Hepatocyte (in vitro differentiated cells): ENCODE measurements at regions not wholly inside any gene's neighbourhood (a gene's known extent, or its start where the extent isn't known, plus 50 kb on each side); places are given as distances from the start of the nearest gene placed in this dataset.
"Not testable (repeated sequence)": the region's sequence is repeated elsewhere in the genome, so short reads cannot be mapped to it uniquely, and the experiment has no call there.

Experiments
- DNase-seq: peaks from one replicate; pipeline ENCODE4 v3.0.0-alpha.2; 2016; ENCODE audit warnings: low spot score
- H2AFZ ChIP-seq: fragments of 200-600 bp; sonication (generic); 2 replicates; pipeline ENCODE4 v1.6.0; 2016; ENCODE audit warnings: antibody characterized with exemption, mild to moderate bottlenecking
- H3K27ac ChIP-seq: fragments of 200-600 bp; sonication (generic); 2 replicates; pipeline ENCODE4 v1.5.1; 2016; ENCODE audit warnings: mild to moderate bottlenecking
- H3K27me3 ChIP-seq: fragments of 200-600 bp; sonication (generic); 2 replicates; pipeline ENCODE4 v1.6.1; 2016
- H3K36me3 ChIP-seq: fragments of 200-600 bp; sonication (generic); replicated peaks from 2 replicates; pipeline ENCODE4 v1.5.1; 2016; ENCODE audit warnings: low read depth; ENCODE audit not compliant: insufficient read depth
- H3K4me1 ChIP-seq: fragments of 200-600 bp; sonication (generic); 2 replicates; pipeline ENCODE4 v1.5.1; 2016; ENCODE audit warnings: mild to moderate bottlenecking, moderate library complexity; ENCODE audit not compliant: insufficient read depth
- H3K4me2 ChIP-seq: fragments of 200-600 bp; sonication (generic); 2 replicates; pipeline ENCODE4 v1.6.0; 2016
- H3K4me3 ChIP-seq: fragments of 200-600 bp; sonication (generic); 2 replicates; pipeline ENCODE4 v1.5.1; 2016; ENCODE audit warnings: mild to moderate bottlenecking
- H3K79me2 ChIP-seq: fragments of 200-600 bp; sonication (generic); 2 replicates; pipeline ENCODE4 v1.6.0; 2017; ENCODE audit warnings: mild to moderate bottlenecking
- H3K9me2 ChIP-seq: fragments of 200-600 bp; sonication (generic); replicated peaks from 2 replicates; pipeline ENCODE4 v1.6.0; 2017; ENCODE audit warnings: mild to moderate bottlenecking; ENCODE audit not compliant: insufficient read depth
- H3K9me3 ChIP-seq: fragments of 200-600 bp; sonication (generic); 2 replicates; pipeline ENCODE4 v1.5.1; 2016; ENCODE audit warnings: low read depth, mild to moderate bottlenecking
- H4K20me1 ChIP-seq: fragments of 200-600 bp; sonication (generic); 2 replicates; pipeline ENCODE4 v1.6.0; 2016; ENCODE audit warnings: mild to moderate bottlenecking; ENCODE audit not compliant: insufficient read depth, poor library complexity, severe bottlenecking
- EZH2 ChIP-seq: fragments of 200-600 bp; sonication (generic); IDR thresholded peaks from 2 replicates; pipeline ENCODE4 v1.6.1; 2016; ENCODE audit warnings: antibody characterized with exemption, mild to moderate bottlenecking, borderline replicate concordance
- EZH2phosphoT487 ChIP-seq: fragments of 200-600 bp; sonication (generic); IDR thresholded peaks from one replicate; pipeline ENCODE4 v1.6.1; 2018; ENCODE audit warnings: antibody characterized with exemption, mild to moderate bottlenecking, low read depth, moderate library complexity; ENCODE audit not compliant: unreplicated experiment, severe bottlenecking
- WGBS: methylation state at CpG from one replicate; pipeline ENCODE4 v1.1.6; 2016; ENCODE audit warnings: low lambda C conversion rate; ENCODE audit errors: missing lambda C conversion rate; 5-methylcytosine and 5-hydroxymethylcytosine counted together
- TF ChIP-seq, protein P1 (sequence below): fragments of 200-600 bp; sonication (generic); IDR thresholded peaks from 2 replicates; pipeline ENCODE4 v1.5.1; 2016; ENCODE audit warnings: antibody characterized with exemption, mild to moderate bottlenecking; ENCODE audit not compliant: poor library complexity

GRCh38 chr15:96058103-96058851 lies 272.2 kb upstream of the NR2F2 start:
- Histone ChIP-seq H2AFZ (no peak overlapping the region), H3K4me2 (no peak overlapping the region), H3K27ac (no peak overlapping the region), H4K20me1 (no peaks in the 10 kb centered on the region), H3K9me3 (no peaks in the 10 kb centered on the region), H3K9me2 (no peaks in the 10 kb centered on the region), H3K4me1 (peaks cover 11% of the 10 kb centered on the region), H3K36me3 (no peaks in the 10 kb centered on the region), H3K79me2 (no peaks in the 10 kb centered on the region), H3K4me3 (no peak overlapping the region), H3K27me3 (no peaks in the 10 kb centered on the region)
- TF ChIP-seq EZH2phosphoT487 (no peak), EZH2 (no peak)
- TF ChIP-seq, protein P1, sequence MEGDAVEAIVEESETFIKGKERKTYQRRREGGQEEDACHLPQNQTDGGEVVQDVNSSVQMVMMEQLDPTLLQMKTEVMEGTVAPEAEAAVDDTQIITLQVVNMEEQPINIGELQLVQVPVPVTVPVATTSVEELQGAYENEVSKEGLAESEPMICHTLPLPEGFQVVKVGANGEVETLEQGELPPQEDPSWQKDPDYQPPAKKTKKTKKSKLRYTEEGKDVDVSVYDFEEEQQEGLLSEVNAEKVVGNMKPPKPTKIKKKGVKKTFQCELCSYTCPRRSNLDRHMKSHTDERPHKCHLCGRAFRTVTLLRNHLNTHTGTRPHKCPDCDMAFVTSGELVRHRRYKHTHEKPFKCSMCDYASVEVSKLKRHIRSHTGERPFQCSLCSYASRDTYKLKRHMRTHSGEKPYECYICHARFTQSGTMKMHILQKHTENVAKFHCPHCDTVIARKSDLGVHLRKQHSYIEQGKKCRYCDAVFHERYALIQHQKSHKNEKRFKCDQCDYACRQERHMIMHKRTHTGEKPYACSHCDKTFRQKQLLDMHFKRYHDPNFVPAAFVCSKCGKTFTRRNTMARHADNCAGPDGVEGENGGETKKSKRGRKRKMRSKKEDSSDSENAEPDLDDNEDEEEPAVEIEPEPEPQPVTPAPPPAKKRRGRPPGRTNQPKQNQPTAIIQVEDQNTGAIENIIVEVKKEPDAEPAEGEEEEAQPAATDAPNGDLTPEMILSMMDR: no peak
- 94% methylated on average over 8 of the region's 8 CpGs for WGBS
- DNase-seq: no peak

DNA sequence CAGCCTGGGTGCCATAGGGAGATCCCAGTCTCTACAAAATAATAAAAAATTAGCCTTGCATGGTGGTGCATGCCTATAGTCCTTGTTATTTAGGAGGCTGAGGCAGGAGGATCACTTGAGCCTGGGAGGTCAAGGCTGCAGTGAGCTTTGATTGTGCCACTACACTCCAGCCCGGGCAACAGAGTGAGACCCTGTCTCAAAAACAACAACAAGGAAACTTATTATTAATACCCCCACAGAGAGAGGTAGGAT lies 271.7 kb upstream of the NR2F2 start:
- not testable (repeated sequence) for H3K27me3 ChIP-seq, H2AFZ ChIP-seq, H3K4me3 ChIP-seq, H3K36me3 ChIP-seq, H4K20me1 ChIP-seq, H3K4me2 ChIP-seq, H3K27ac ChIP-seq, H3K4me1 ChIP-seq, H3K79me2 ChIP-seq, H3K9me2 ChIP-seq, H3K9me3 ChIP-seq, DNase-seq
- WGBS: 88% methylated on average over 1 of the region's 1 CpG

DNA sequence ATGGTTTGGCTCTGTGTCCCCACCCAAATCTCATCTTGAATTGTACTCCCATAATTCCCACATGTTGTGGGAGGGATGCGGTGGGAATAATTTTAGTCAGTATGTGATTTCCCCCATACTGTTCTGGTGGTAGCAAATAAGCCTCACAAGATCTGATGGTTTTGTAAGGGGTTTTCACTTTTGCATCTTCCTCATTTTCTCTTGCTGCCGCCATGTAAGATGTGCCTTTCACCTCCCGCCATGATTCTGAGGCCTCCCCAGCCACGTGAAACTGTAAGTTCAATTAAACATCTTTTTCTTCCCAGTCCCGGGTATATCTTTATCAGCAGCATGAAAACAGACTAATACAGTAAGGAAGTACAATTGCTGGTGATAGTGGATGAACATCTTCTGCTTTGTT lies 269.9 kb upstream of the NR2F2 start:
- not testable (repeated sequence) for H3K4me1 ChIP-seq, H3K36me3 ChIP-seq, H3K4me3 ChIP-seq, DNase-seq, H3K9me3 ChIP-seq, H3K9me2 ChIP-seq, H3K4me2 ChIP-seq, H3K27ac ChIP-seq, H3K27me3 ChIP-seq, H4K20me1 ChIP-seq, H3K79me2 ChIP-seq, H2AFZ ChIP-seq
- WGBS: 83% methylated on average over 5 of the region's 5 CpGs

DNA sequence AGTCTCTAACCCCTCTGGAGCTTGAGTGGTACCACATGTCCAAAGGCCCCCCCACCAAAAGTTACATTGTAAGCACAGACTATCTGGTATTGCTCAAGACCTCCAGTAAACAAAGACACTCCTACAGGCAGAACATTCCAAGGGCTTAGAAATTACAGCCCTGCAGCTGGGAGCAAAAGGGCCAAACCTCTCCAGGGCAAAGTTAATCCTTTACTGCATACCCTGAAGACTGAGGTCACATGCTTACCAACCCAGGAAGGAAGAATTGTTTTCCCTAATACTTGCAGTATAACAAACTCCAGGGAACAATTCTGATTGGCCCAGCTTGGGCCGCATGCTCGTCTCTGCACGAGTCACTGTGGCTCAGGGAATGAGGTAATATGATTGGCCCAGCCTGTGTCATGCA lies 266.1 kb upstream of the NR2F2 start:
- no peak overlapping the region for H2AFZ ChIP-seq
- H4K20me1 ChIP-seq: no peaks in the 10 kb centered on the region
- no peaks in the 10 kb centered on the region for H3K36me3 ChIP-seq
- WGBS: 89% methylated on average over 3 of the region's 3 CpGs
- no peaks in the 10 kb centered on the region for H3K4me1 ChIP-seq
- TF ChIP-seq EZH2phosphoT487: no peak
- TF ChIP-seq, protein P1: no peak
- TF ChIP-seq EZH2: no peak
- no peak overlapping the region for H3K4me2 ChIP-seq
- peak overlapping the region; percentile 77 for H3K27ac ChIP-seq
- no peaks in the 10 kb centered on the region for H3K9me2 ChIP-seq
- H3K9me3 ChIP-seq: no peaks in the 10 kb centered on the region
- H3K27me3 ChIP-seq: no peaks in the 10 kb centered on the region
- peak; percentile 54 for DNase-seq
- H3K4me3 ChIP-seq: no peak overlapping the region
- H3K79me2 ChIP-seq: no peaks in the 10 kb centered on the region
